ENCODE measurements at regions not wholly inside any gene's neighbourhood (a gene's known extent, or its start where the extent isn't known, plus 50 kb on each side); places are given as distances from the start of the nearest gene placed in this dataset.

GRCh38 chr17:21532763-21533385, 156.7 kb downstream of the KCNJ12 start:
- no peak for TF ChIP-seq REST (IDR thresholded peaks at IDR 0.05; ENCODE audit: insufficient replicate concordance, low read depth)
- TF ChIP-seq POLR2AphosphoS5 (IDR thresholded peaks at IDR 0.05; ENCODE audit: low read depth), result no peak
- TF ChIP-seq SPI1 (IDR thresholded peaks at IDR 0.05; ENCODE audit: borderline replicate concordance, low read depth), result no peak
- TF ChIP-seq CTCF (IDR thresholded peaks at IDR 0.05; ENCODE audit: insufficient read depth, low read length), result no peak
- no peak for TF ChIP-seq GABPA (IDR thresholded peaks at IDR 0.05; ENCODE audit: low read depth)
- Histone ChIP-seq H3K27ac (replicated peaks) (no peak overlapping the region), H3K27me3 (ENCODE audit: insufficient read depth, poor library complexity, severe bottlenecking) (no peaks in the 10 kb centered on the region), H3K4me3 (replicated peaks; ENCODE audit: insufficient read depth, low read length) (no peak overlapping the region)
- DNase-seq (ENCODE audit: low read depth in 1 of 2, low spot score in 1 of 2), result no peak

DNA sequence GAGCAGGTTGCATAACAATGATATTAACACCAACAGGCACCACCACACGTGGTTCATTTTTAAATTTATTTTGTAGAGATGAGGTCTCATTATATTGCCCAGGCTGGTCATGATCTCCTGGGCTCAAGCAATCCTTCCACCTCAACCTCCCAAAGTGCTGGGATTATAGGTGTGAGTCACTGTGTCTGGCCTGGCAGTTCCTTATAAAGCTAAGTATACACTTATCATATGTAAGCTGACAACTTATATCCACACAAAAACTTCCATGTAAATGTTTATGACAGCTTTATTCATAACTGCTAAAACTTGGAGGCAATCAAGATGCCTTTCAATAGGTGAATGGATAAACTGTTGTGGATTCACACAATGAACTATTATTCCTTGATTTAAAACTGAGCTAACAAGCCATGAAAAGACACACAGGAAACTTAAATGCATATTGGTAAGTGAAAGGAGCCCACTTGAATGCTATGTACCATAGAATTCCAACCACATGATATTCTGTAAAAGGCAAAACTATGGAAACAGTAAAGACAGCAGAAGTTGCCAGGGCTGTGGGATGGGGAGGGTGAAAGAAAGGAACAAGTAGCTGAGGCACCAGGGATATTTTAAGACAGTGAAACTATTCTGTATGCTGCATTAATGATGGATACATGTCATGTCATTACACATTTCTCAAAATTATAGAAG, 156.5 kb upstream of the KCNJ18 start:
- TF ChIP-seq POLR2AphosphoS5 (IDR thresholded peaks at IDR 0.05; ENCODE audit: low read depth) (no peak), GABPA (IDR thresholded peaks at IDR 0.05; ENCODE audit: low read depth) (no peak), CTCF (IDR thresholded peaks at IDR 0.05; ENCODE audit: insufficient read depth, low read length) (no peak), REST (IDR thresholded peaks at IDR 0.05; ENCODE audit: insufficient replicate concordance, low read depth) (no peak), SPI1 (IDR thresholded peaks at IDR 0.05; ENCODE audit: borderline replicate concordance, low read depth) (no peak)
- no peak for DNase-seq (ENCODE audit: low read depth in 1 of 2, low spot score in 1 of 2)
- Histone ChIP-seq H3K27me3 (ENCODE audit: insufficient read depth, poor library complexity, severe bottlenecking) (no peaks in the 10 kb centered on the region), H3K27ac (replicated peaks) (no peak overlapping the region), H3K4me3 (replicated peaks; ENCODE audit: insufficient read depth, low read length) (no peak overlapping the region)

- TF ChIP-seq SPI1 (IDR thresholded peaks at IDR 0.05; ENCODE audit: borderline replicate concordance, low read depth) (no peak), GABPA (IDR thresholded peaks at IDR 0.05; ENCODE audit: low read depth) (no peak), CTCF (IDR thresholded peaks at IDR 0.05; ENCODE audit: insufficient read depth, low read length) (no peak), POLR2AphosphoS5 (IDR thresholded peaks at IDR 0.05; ENCODE audit: low read depth) (no peak), REST (IDR thresholded peaks at IDR 0.05; ENCODE audit: insufficient replicate concordance, low read depth) (no peak)
- no peak for DNase-seq (ENCODE audit: low read depth in 1 of 2, low spot score in 1 of 2)
These were observed 155.0 kb upstream of the KCNJ18 start for GRCh38 chr17:21537302-21537701.

More at GRCh38 chr17:21537302-21537701, 155.0 kb upstream of the KCNJ18 start:
- Histone ChIP-seq H3K4me3 (replicated peaks; ENCODE audit: insufficient read depth, low read length) (no peak overlapping the region), H3K27ac (replicated peaks) (no peak overlapping the region), H3K27me3 (ENCODE audit: insufficient read depth, poor library complexity, severe bottlenecking) (no peaks in the 10 kb centered on the region)
